HepG2 (cell line): ENCODE measurements at regions not wholly inside any gene's neighbourhood (a gene's known extent, or its start where the extent isn't known, plus 50 kb on each side); places are given as distances from the start of the nearest gene placed in this dataset.

Experiments used
- BHLHE40 ChIP-seq: IDR thresholded peaks from 2 replicates; pipeline ENCODE4 v1.6.1; 2011; ENCODE audit warnings: low read length, improper control_type of control experiment
- FOXO1 ChIP-seq: sonication (generic); formaldehyde crosslinking; IDR thresholded peaks from 2 replicates; pipeline ENCODE4 v1.4.0; 2020; ENCODE audit warnings: missing genetic modification reagents
- HBP1 ChIP-seq: IDR thresholded peaks from 2 replicates; pipeline ENCODE4 v1.6.1; 2016; ENCODE audit warnings: low read depth, control low read depth
- IKZF4 ChIP-seq: sonication (generic); formaldehyde crosslinking; IDR thresholded peaks from 2 replicates; pipeline ENCODE4 v1.5.1; 2020; ENCODE audit warnings: borderline replicate concordance, mild to moderate bottlenecking, low read depth, missing genetic modification reagents; ENCODE audit errors: not compliant biosample characterization
- IKZF5 ChIP-seq: IDR thresholded peaks from 2 replicates; pipeline ENCODE4 v1.6.1; 2018; ENCODE audit warnings: missing genetic modification reagents, mild to moderate bottlenecking, missing compliant biosample characterization
- IRF2 ChIP-seq: IDR thresholded peaks from 2 replicates; pipeline ENCODE4 v1.6.1; 2018; ENCODE audit warnings: missing genetic modification reagents, missing compliant biosample characterization
- MAFF ChIP-seq: IDR thresholded peaks from 2 replicates; pipeline ENCODE4 v1.6.1; 2011; ENCODE audit warnings: low read depth, low read length, improper control_type of control experiment
- MTA3 ChIP-seq: sonication (generic); formaldehyde crosslinking; IDR thresholded peaks from 2 replicates; pipeline ENCODE4 v1.4.0; 2020; ENCODE audit warnings: missing genetic modification reagents
- NFIC ChIP-seq: IDR thresholded peaks from 2 replicates; pipeline ENCODE4 v1.6.1; 2012; ENCODE audit warnings: mild to moderate bottlenecking, low read length, inconsistent platforms
- NONO ChIP-seq, 2 experiments: fragments of 450-650 bp in 1 of 2; sonication (generic) in 1 of 2; formaldehyde crosslinking in 1 of 2; IDR thresholded peaks in 1 of 2; conservative IDR thresholded peaks in 1 of 2; 2 replicates each; pipeline versions ENCODE4 v1.6.1 to v1.8.0; 2017 to 2022; ENCODE audit warnings: mild to moderate bottlenecking in 1 of 2, missing genetic modification reagents in 1 of 2, moderate library complexity in 1 of 2
- PITX1 ChIP-seq: sonication (generic); formaldehyde crosslinking; IDR thresholded peaks from 2 replicates; pipeline ENCODE4 v1.5.1; 2020; ENCODE audit warnings: mild to moderate bottlenecking, missing genetic modification reagents
- PRMT3 ChIP-seq: sonication (generic); formaldehyde crosslinking; IDR thresholded peaks from 2 replicates; pipeline ENCODE4 v1.8.1; 2022; ENCODE audit warnings: low read depth, mild to moderate bottlenecking, moderate library complexity, missing genetic modification reagents, borderline replicate concordance
- RELA ChIP-seq: sonication (generic); formaldehyde crosslinking; IDR thresholded peaks from 2 replicates; pipeline ENCODE4 v1.4.0; 2020; ENCODE audit warnings: missing genetic modification reagents
- SIX4 ChIP-seq: sonication (generic); formaldehyde crosslinking; IDR thresholded peaks from 2 replicates; pipeline ENCODE4 v1.4.0; 2020; ENCODE audit warnings: missing genetic modification reagents
- TRIM24 ChIP-seq: sonication (generic); formaldehyde crosslinking; IDR thresholded peaks from 2 replicates; pipeline ENCODE4 v1.8.0; 2022; ENCODE audit warnings: mild to moderate bottlenecking, missing genetic modification reagents
- ZNF34 ChIP-seq: sonication (generic); formaldehyde crosslinking; IDR thresholded peaks from 2 replicates; pipeline ENCODE4 v1.4.0; 2020; ENCODE audit warnings: mild to moderate bottlenecking, missing genetic modification reagents, borderline replicate concordance
- ZNF550 ChIP-seq: sonication (generic); formaldehyde crosslinking; IDR thresholded peaks from 2 replicates; pipeline ENCODE4 v1.4.0; 2020; ENCODE audit warnings: mild to moderate bottlenecking, missing genetic modification reagents, borderline replicate concordance
- ZNF598 ChIP-seq: sonication (generic); formaldehyde crosslinking; IDR thresholded peaks from 2 replicates; pipeline ENCODE4 v1.5.1; 2020; ENCODE audit warnings: mild to moderate bottlenecking, missing genetic modification reagents, borderline replicate concordance
- ZNF609 ChIP-seq: sonication (generic); formaldehyde crosslinking; IDR thresholded peaks from 2 replicates; pipeline ENCODE4 v1.4.0; 2020; ENCODE audit warnings: mild to moderate bottlenecking, missing genetic modification reagents, borderline replicate concordance
- ZNF710 ChIP-seq: sonication (generic); formaldehyde crosslinking; IDR thresholded peaks from 2 replicates; pipeline ENCODE4 v1.5.0; 2020; ENCODE audit warnings: mild to moderate bottlenecking, missing genetic modification reagents, borderline replicate concordance
- ZNF775 ChIP-seq: sonication (generic); formaldehyde crosslinking; IDR thresholded peaks from 2 replicates; pipeline ENCODE4 v1.4.0; 2020; ENCODE audit warnings: missing genetic modification reagents, mild to moderate bottlenecking, moderate library complexity, borderline replicate concordance
- ZNF839 ChIP-seq: sonication (generic); formaldehyde crosslinking; IDR thresholded peaks from 2 replicates; pipeline ENCODE4 v1.4.0; 2020; ENCODE audit warnings: missing genetic modification reagents, mild to moderate bottlenecking, borderline replicate concordance

- no peak for TF ChIP-seq HBP1
- TF ChIP-seq ZNF609, result peak; percentile 58; the same call in 1 of the 2 replicates
- peak; percentile 14; the same call in 1 of the 2 replicates for TF ChIP-seq FOXO1 (CRISPR knock-in tag)
- TF ChIP-seq IKZF5 (CRISPR knock-in tag), result no peak
- TF ChIP-seq PRMT3 (CRISPR knock-in tag), result no peak
- no peak for TF ChIP-seq ZNF775 (CRISPR knock-in tag)
- TF ChIP-seq SIX4 (CRISPR knock-in tag), result peak; percentile 59; the same call in 1 of the 2 replicates
- TF ChIP-seq ZNF710, result 0 out of 2 replicates have a peak, but pooled peaks have one; percentile 65
- TF ChIP-seq IKZF4, result no peak
- TF ChIP-seq MAFF, result peak; percentile 96
- TF ChIP-seq RELA (CRISPR knock-in tag), result no peak
- TF ChIP-seq TRIM24 (CRISPR knock-in tag), result no peak
- no peak for TF ChIP-seq PITX1 (CRISPR knock-in tag)
- TF ChIP-seq ZNF598 (CRISPR knock-in tag), result no peak
- no peak for TF ChIP-seq IRF2 (CRISPR knock-in tag)
- TF ChIP-seq ZNF550 (CRISPR knock-in tag), result no peak
- no peak for TF ChIP-seq ZNF34 (CRISPR knock-in tag)
- TF ChIP-seq ZNF839 (CRISPR knock-in tag), result no peak
- no peak for TF ChIP-seq BHLHE40
- TF ChIP-seq MTA3 (CRISPR knock-in tag), result no peak
- TF ChIP-seq NFIC, result peak; percentile 55; the same call in 1 of the 2 replicates
- no peak for TF ChIP-seq NONO (IDR thresholded peaks at IDR 0.05)
- TF ChIP-seq NONO (CRISPR knock-in tag; conservative IDR thresholded peaks at IDR 0.05), result 0 out of 2 replicates have a peak, but pooled peaks have one; percentile 25
Observed at GRCh38 chr3:187992609-187993008, 161.3 kb upstream of the LPP start (continued).
